Occipital lobe (tissue), 1 donor: ENCODE measurements at regions not wholly inside any gene's neighbourhood (a gene's known extent, or its start where the extent isn't known, plus 50 kb on each side); places are given as distances from the start of the nearest gene placed in this dataset.

Experiments
- DNase-seq: peaks from one replicate; lab custom pipeline; 2025; lab: John Stamatoyannopoulos, UW

DNA sequence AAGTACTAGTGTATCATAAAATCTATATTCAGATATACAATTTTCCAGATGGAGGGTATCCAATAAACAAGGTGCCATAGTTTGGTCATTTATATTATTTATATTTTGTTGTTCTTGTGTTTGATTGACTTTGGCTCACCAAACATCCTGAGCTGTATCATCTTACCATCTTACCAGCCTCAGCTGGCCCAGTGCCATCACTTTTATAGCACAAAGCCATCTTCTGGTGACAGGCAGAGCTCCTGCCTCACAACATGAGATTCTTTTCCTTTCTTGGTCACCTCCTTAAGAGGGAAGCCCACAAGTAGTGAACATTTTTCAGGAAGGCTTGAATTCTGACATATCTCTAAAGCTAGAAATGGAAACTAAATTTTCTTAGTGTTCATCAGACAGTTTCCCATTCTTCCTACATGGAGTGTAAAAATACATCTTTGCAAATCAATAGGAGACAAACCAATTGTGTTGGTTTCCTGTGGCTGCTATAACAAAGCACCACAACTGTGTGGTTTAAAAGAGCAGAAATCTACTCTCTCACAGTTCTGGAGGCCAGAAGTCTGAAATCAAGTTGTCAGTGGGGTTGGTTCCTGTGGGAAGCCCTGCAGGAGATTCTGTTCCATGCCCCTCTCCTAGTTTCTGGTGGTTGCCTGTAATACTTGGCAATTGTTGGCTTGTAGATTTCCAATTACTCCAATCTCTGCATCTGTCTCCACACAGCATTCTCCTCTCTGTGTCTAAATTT lies 341.8 kb downstream of the MAN2A1 start:
- no peak for DNase-seq

DNA sequence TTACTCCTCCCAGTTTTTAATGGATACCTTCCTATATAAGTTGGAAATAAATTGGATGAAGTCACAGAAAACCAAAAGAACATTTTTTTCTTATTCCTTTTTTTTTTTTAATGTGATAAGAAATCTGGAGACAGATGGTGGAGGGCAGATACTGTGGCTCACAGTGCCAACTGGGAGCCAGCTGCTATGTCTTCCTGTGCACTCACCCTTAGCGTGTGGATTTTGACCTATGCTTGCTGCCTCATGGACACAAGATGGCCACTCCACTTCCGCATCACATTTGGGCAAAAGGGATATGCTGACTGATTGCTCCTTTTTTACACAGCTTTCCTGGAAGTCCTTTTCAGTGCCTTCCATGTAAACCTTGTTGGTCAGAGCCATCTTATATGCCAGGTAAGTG lies 342.6 kb downstream of the MAN2A1 start:
- DNase-seq, result no peak

DNA sequence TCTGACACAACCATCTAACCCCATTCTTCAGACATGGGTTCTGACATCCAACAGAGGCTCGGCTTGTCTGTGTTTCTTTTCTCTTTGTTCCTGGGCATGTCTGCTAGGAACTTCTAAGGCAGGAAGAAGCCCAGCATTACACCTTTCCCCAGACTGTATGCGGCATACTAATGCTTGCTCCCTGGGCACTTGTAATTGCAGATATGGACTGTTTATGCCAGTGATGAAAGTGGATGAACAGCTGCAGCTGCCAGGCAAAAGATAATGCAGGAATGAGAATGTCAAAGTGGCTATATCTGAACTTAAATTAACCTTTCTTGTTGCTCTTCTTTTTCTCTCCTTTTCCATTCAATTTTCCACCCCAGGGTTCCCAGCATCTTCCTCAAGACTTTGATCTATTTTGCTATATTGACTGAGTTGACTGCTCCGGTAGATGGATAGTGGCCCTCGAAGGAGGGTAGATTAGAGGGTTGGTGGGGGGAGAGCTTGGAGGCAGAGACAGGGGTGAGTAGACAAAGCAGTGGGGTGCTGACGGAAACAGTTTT lies 344.4 kb downstream of the MAN2A1 start:
- no peak for DNase-seq

DNA sequence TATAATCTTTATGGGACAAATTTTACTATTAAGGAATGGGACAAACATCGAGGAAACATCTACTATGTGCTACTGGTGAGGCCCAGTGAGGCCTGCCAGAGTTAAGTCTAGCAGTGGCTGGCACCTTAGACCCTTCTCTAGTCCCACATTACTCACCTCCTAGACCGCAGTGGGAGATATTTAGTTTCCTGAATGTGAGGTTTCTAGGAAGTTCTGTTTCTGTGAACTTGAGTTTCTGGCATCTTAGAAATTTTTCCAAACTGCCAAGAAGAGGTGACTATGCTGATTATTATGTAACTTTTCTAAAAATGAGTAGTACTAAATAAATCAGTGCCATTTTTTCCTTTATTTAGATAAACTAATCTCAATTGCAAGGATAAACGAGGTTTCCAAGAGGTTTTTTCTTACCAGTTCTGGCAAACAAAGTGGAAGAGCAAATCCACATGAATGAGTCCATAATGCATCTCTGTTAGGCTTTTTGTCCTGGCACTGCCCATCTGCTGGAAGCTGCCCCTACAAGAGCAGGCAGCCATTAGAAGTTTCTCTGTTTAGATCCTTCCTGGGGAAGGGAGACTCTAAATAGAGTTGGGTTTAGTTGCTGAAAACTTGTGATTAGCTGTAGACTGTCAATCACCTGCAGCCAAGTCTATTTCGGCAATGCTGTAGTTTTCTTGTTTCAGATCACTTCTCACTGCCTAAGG lies 348.7 kb downstream of the MAN2A1 start:
- DNase-seq, result no peak

DNA sequence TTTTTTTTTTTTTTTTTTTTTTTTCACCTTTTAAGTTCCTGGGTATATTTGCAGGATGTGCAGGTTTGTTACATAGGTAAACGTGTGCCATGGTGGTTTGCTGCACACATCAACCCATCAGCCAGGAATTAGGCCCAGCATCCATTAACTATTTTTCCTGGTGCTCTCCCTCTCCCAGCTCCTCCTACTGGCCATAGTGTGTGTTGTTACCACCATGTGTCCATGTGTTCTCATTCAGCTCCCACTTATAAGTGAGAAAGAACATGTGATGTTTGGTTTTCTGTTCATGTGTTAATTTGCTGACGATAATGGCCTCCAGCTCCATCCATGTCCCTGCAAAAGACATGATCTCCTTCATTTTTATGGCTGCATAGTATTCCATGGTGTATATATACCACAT lies 350.5 kb downstream of the MAN2A1 start:
- DNase-seq, result no peak

DNA sequence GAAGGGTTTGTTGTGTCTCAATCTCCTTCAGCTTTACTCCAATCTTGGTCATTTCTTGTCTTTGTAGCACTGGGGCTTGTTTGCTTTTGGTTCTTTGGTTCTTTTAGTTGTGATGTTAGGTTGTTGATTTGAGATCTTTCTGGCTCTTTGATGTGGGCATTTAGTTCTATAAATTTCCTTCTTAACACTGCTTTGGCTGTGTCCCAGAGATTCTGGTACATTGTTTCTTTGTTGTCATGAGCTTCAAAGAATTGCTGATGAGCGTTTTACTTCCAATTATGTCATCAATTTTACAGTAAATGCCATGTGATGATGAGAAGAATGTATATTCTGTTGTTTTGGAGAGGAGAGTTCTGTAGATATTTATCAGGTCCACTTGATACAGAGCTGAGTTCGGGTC lies 353.3 kb downstream of the MAN2A1 start:
- no peak for DNase-seq

DNA sequence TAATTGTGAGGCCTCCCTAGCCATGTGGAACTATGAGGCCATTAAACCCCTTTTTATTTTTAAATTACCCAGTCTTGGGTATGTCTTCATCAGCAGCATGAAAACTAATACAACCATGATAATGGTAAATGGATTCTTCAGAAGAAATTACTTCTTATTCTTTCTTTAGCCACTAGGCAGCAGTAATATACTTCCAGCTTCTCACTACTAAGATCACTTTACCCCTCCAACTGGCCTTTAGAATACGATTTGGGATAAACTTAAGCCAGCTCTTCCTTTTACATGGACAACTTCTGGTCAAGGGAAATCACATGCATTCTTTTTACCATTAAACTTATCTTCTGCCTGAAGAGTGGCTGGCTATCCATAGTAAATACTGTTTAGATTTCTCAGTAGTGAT lies 355.4 kb downstream of the MAN2A1 start:
- no peak for DNase-seq

DNA sequence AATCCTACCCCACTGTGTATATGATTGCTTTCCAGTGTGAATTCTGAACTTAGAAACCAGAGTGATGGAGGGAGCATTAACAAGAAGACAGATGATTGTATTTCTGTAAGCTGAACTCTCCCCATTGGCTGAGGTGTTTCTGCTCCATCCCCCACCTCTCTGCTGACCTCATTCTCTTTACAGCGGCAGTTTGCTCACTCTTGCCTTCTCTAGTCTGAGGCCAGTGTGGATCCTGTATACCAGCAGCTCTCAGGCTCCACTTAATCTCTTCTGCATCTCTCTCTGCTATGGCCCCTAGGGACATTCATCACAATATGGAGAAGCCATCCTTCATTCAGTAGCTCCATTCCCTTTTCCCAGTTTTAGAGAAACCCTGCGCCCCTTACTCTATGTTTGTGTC lies 358.8 kb downstream of the MAN2A1 start:
- no peak for DNase-seq

DNA sequence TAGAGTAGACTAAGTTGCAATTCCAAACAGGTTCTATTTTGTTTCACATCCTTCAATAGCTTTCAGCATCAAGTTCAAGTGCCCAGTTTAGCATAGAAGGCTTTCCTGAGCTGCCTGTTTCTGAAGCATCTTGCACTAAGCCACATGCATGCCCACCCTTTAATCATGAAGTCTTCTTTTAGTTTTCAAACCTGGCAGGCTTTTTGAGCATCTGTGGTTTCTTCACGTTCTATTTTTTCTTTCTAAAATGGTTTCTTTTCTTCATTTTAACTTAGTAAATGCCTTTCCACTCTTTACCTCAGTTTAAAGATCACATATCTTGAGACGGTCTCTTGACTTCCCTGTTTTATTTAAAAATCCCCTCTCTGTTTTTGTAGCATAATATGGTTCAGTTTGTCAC lies 360.1 kb downstream of the MAN2A1 start:
- DNase-seq, result no peak

DNA sequence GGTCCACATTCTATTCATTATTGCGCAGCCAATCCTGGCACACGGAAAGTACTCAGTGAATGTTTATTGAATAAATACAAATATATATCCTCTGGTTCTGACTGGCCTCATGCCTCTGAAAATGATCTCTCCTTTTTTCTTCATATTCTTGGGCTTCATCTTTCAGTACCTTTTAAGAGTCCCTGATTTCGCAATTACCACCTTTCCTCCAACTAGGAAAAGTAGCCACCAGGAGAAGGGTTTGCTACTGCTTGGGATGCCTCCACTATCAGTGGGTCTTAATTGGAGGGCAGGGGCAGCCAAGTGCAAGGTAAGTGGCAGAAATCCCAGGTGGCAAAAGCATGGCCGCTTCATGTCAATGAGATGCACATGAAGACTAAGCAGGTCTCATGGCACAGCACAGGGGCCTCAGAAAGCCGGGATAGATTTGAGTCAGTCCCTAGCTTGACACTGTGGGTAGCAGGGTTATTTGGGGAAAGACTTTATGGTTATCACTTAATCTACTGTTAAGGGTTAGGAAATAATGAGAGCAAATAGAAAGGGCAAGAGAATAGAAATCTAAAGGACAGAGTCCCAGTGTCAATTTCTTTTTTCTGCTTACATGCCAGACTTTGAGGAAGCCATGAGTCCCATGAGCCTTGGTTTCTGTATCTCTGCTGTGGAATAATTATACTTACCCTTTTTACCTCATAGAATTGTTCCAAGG lies 361.1 kb downstream of the MAN2A1 start:
- DNase-seq, result no peak

DNA sequence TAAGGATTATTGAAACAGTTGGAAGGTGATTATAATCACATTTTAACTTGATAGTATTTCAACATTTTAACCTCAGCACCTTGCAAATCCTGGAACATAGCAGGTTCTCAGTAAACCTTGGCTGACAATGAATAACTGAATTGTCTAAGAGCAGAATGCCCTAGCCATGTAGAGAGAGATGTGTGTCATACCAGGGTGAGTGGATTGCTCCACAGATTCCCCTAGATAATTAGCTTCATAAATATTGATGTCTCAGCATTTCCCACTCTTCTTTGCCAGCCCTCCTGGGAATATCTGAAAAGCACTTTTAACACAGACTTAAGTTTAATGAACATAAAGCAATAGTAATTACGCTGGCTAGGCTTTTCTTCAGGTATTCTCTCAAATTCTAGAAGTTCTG lies 363.5 kb downstream of the MAN2A1 start:
- DNase-seq, result no peak

DNA sequence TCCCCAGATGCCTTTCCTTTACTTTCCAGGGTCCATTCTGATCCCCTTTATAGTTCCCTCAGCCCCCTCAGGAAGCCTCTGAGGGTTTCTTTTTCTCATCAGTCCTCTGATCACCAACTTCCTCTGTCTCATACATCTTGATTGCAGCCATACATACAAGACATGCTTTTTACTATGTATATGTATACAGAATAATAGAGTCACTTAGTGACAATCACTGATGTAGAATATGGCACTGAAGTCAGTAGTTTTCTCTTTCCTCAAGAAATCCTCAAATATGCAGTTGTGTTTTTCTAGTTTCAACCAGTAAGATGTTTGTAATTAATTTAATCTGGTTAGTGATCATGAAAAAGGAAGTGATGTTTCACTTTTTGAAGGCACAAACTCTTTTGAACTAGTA lies 364.1 kb downstream of the MAN2A1 start:
- DNase-seq, result no peak

DNA sequence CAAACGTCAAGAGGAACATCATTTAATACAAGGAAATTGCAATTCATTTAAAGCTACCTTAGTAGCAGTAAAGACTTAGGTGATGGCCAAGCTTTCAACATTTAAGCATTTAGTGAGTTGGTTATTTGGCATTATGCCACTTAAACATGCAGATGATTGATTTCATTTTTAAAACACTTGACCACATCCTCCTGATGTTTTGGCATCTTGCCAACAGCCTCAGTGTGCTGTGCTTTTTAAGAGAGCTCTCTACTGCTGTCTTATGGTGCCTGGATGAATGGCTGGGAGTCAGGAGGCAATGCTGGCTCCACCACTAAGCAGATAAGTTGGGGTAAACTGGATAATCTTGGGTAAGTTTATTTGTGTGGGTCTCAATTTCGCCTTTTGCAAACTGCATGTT lies 364.5 kb downstream of the MAN2A1 start:
- DNase-seq, result no peak

DNA sequence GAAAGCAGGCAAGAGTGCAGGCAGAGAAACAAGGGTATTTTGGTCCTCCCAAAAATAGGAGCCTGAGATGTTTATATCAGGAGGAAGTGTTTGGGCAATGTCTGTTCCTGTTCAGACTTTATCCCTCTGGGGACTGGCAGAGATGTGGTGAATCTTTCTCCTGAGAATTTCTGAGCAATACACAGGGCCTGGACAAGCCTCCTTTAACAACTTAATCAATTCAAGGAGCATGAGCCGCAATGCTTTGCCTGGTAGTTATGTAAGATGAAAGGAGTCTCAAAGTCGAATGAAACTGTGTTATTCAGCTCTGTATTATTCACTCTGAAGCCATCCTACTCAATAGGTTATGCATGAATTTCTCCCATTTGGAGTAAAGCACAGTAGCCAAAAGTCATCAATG lies 365.6 kb downstream of the MAN2A1 start:
- no peak for DNase-seq

DNA sequence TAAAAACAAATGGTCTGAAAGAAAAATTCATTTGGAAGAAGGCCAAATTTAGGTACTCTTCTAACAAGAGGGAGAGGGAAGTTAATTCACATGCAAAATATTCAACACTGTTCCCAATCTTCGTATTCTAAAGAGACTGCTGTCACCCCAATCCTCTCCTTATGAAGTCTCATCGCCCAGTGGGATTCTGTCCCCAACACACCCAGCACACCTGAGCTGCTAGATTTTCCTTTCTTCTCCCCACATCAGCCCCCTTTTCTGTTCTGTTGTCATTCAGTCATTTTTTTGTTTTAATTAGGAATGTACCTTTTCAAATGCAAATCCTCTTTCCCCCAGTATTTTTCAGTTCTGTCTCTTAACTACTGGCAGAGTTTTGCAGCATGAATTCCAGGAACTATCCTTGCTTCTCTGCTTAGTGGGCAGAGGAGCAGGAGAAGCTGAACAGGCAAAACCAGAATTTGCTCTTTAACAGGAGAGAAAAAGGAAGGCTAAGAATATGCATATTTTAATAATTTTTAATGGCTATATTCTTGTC lies 366.9 kb downstream of the MAN2A1 start:
- DNase-seq, result no peak

DNA sequence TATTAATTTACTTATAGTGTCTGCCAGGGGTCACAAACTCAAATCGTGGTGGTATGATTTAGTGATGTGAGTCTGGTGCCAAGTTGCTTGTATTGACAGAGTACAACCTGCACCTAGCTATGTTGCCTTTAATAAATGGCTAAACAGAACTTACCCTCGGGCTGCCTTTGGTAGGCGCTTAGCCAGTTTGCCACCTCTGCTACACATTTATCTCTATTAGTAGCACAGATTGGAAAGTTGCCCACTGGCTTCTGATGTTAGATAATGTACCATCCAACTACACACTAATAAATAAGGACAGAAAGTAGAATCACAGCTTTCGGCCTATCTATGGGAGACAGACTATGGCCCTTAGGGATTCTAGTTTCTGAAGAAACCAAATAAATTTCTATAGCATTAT lies 368.4 kb downstream of the MAN2A1 start:
- DNase-seq, result no peak

DNA sequence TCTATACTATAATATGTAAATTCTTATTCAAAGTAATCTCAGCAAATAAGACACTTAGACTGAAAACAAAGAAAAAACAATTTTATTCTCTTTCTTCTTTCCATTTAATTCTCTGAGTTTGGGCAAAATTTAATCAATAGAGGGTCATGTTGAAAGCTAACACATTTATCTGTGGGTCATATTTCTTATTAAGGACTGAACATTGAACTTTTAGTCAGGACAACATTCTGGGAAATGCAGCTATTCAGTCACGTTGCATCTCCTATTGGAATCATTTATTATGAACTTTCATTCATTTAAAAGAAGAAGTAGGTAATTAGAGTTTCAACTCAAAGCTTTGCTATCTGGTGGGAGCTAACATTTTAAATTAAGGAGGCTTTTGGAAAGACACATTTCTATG lies 372.5 kb downstream of the MAN2A1 start:
- DNase-seq, result no peak

DNA sequence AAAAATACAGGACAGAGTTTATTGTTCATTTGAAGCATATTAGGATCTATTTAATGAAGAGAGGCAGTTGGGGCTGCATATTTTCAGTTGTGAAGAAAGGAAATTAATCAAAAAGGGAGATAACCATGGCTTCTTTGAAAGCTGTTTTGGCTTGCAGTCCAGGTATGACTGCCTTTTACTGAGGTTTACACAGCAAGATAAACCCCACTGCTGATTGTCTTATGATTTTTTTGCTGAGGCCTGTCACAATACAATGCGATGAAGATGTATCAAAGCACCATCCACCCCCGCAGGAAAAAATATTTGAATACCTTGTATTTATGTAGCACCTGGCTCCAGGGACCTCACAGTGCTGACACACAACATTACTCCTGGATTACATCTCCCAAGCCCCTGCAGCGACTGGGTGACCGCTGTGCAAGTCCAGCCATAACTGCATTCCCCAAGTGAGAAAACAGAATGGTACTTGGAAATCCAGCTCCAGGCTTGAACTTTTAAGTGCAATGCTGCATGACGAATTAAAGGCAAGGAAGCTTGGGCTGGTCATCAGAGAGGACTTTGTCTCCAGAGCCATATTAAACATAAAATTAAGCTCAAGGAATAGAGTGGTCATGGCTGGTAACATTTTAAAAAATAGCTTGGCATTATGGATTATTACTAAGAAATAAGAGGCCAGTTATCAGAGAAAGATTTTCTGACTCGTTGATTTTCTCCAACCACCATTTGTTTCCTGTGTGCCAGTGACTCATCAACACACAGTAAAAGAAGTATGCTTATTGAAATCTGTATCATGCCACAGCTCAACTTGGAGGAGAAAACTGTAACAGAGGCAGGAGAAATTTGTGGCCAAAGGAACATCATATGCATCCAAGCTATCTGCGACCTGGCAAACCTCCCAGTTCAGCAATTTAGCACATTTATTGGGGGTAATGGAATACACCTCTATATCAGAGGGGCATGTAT lies 374.2 kb downstream of the MAN2A1 start:
- no peak for DNase-seq

DNA sequence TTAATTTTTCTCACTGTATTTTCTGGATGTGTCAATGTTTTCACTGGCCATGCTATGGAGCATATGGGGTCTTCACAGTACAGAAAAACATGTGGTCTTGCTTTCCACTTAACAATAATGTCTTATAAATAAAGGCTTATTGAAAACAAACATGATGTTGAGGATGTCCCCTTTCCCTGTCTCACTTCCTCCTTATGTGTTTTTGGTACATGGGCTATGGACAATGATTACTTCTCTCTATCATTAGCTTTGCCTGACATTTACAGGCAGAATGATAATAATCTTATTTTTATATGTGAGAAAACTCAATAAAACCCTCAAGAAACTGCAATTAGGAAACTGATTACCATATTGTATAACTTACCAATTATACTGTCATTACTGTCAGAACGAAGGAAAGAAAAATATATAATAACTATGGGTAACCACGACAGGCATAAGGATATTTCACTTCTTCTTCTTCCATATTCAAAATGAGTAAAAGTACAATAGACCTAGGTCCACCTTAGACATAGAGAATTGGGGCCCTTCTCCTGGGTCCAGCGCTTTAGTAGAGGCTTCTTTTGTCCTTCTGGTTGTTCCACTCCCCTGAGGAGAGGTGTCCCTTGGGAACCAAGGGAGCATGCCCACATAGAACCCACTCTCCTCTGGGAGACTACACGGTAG lies 375.0 kb downstream of the MAN2A1 start:
- DNase-seq, result no peak

DNA sequence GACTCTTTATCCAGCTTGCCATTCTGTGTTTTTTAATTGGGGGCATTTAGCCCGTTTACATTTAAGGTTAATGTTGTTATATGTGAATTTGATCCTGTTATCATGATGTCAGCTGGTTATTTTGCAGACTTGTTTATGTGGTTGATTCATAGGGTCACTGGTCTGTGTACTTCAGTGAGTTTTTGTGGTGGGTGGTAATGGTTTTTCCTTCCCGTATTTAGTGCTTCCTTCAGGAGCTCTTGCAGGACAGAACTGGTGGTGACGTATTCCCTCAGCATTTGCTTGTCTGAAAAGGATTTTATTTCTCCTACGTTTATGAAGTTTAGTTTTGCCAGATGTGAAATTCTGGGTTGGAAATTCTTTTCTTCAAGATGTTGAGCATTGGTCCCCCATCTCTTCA lies 381.1 kb downstream of the MAN2A1 start:
- no peak for DNase-seq

DNA sequence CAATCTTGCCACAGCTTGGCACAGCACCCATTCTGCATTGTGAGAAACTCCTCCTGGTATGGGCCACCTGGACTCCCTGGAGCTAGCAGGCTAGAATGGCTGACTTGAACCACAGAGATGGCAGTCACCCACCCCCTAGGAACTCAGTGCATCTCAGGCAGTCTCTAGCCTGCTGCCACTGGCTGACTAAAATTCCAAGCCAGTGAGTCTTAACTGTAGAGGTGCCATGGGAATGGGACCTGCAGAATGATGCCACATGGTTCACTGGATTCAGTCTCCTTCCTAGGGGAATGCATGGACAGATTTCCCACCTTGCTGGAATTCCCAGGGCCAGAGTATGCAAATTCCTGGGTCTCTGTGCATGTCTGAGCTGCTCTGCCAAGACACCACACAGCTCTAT lies 382.9 kb downstream of the MAN2A1 start:
- no peak for DNase-seq
